ENCODE measurements at regions not wholly inside any gene's neighbourhood (a gene's known extent, or its start where the extent isn't known, plus 50 kb on each side); places are given as distances from the start of the nearest gene placed in this dataset.

GRCh38 chr4:13762130-13762529, 134.6 kb upstream of the BOD1L1 start:
- Histone ChIP-seq H3K9ac (ENCODE audit: low read length in 3 of 3) (no peak overlapping the region), H3K27me3 (ENCODE audit: control insufficient read depth, insufficient read depth, low read length) (no peaks in the 10 kb centered on the region), H3K9me3 (ENCODE audit: control insufficient read depth in 2 of 3, insufficient read depth in 1 of 3, low read length in 3 of 3) (peaks cover 0 to 3% (median 0%) of the 10 kb centered on the region in 3 donors), H3K4me3 (ENCODE audit: low read length in 3 of 3) (no peak overlapping the region), H3K4me1 (ENCODE audit: control insufficient read depth in 2 of 3, insufficient read depth in 2 of 3, low read depth in 1 of 3, low read length in 3 of 3) (no peaks in the 10 kb centered on the region), H3K36me3 (ENCODE audit: control insufficient read depth in 2 of 3, insufficient read depth in 3 of 3, low read length in 3 of 3) (no peaks in the 10 kb centered on the region), H3K27ac (ENCODE audit: low read depth in 2 of 2, low read length in 2 of 2) (no peak overlapping the region)
- no peak for TF ChIP-seq CTCF (IDR thresholded peaks at IDR 0.05; ENCODE audit: borderline replicate concordance, extremely low read depth, insufficient read depth)
- FAIRE-seq (no peak), DNase-seq (no peak)
- intact Hi-C loops (cut with DNase I), result no loop called here

- H3K27ac ChIP-seq (ENCODE audit: low read depth in 2 of 2, low read length in 2 of 2), result no peak overlapping the region
- FAIRE-seq (no peak), DNase-seq (no peak)
- H3K4me1 ChIP-seq (ENCODE audit: control insufficient read depth in 2 of 3, insufficient read depth in 2 of 3, low read depth in 1 of 3, low read length in 3 of 3), result no peaks in the 10 kb centered on the region
- intact Hi-C loops (cut with DNase I), result no loop called here
- H3K36me3 ChIP-seq (ENCODE audit: control insufficient read depth in 2 of 3, insufficient read depth in 3 of 3, low read length in 3 of 3), result no peaks in the 10 kb centered on the region
- no peak overlapping the region for H3K9ac ChIP-seq (ENCODE audit: low read length in 3 of 3)
- peaks cover 0 to 3% (median 0%) of the 10 kb centered on the region in 3 donors for H3K9me3 ChIP-seq (ENCODE audit: control insufficient read depth in 2 of 3, insufficient read depth in 1 of 3, low read length in 3 of 3)
- H3K27me3 ChIP-seq (ENCODE audit: control insufficient read depth, insufficient read depth, low read length), result no peaks in the 10 kb centered on the region
- TF ChIP-seq CTCF (IDR thresholded peaks at IDR 0.05; ENCODE audit: borderline replicate concordance, extremely low read depth, insufficient read depth), result no peak
- H3K4me3 ChIP-seq (ENCODE audit: low read length in 3 of 3), result no peak overlapping the region
Observed at GRCh38 chr4:13763707-13764106, 136.2 kb upstream of the BOD1L1 start.

- H3K27ac ChIP-seq (ENCODE audit: low read depth in 2 of 2, low read length in 2 of 2), result no peak overlapping the region
- no peak overlapping the region for H3K4me3 ChIP-seq (ENCODE audit: low read length in 3 of 3)
- no peak for TF ChIP-seq CTCF (IDR thresholded peaks at IDR 0.05; ENCODE audit: borderline replicate concordance, extremely low read depth, insufficient read depth)
- H3K4me1 ChIP-seq (ENCODE audit: control insufficient read depth in 2 of 3, insufficient read depth in 2 of 3, low read depth in 1 of 3, low read length in 3 of 3), result no peaks in the 10 kb centered on the region
- no peaks in the 10 kb centered on the region for H3K27me3 ChIP-seq (ENCODE audit: control insufficient read depth, insufficient read depth, low read length)
- intact Hi-C loops (cut with DNase I), result no loop called here
- no peaks in the 10 kb centered on the region for H3K36me3 ChIP-seq (ENCODE audit: control insufficient read depth in 2 of 3, insufficient read depth in 3 of 3, low read length in 3 of 3)
- no peak overlapping the region for H3K9ac ChIP-seq (ENCODE audit: low read length in 3 of 3)
- FAIRE-seq, result no peak
- no peak for DNase-seq
- peaks cover 0 to 3% (median 0%) of the 10 kb centered on the region in 3 donors for H3K9me3 ChIP-seq (ENCODE audit: control insufficient read depth in 2 of 3, insufficient read depth in 1 of 3, low read length in 3 of 3)
Observed at GRCh38 chr4:13765539-13765938, 138.0 kb upstream of the BOD1L1 start.
